Activated naive CD4-positive, alpha-beta T cell treated with anti-CD3 and anti-CD28 coated beads, Interleukin-2, amount 50 U/mL, for 16 hours (primary cell): ENCODE measurements at regions not wholly inside any gene's neighbourhood (a gene's known extent, or its start where the extent isn't known, plus 50 kb on each side); places are given as distances from the start of the nearest gene placed in this dataset.

ENCODE experiments used
- DNase-seq: peaks from one replicate; pipeline ENCODE4 v3.0.0-alpha.2; 2020

GRCh38 chr10:36612436-36612835 lies 513.0 kb upstream of the ANKRD30A start:
- DNase-seq: no peak

- DNase-seq: no peak
Observed at GRCh38 chr10:36608866-36609265, 516.5 kb upstream of the ANKRD30A start.

- no peak for DNase-seq
Observed at GRCh38 chr10:36608251-36608650, 517.1 kb upstream of the ANKRD30A start.

GRCh38 chr10:36606234-36606839 lies 519.1 kb upstream of the ANKRD30A start:
- no peak for DNase-seq

- no peak for DNase-seq
Observed at GRCh38 chr10:36604316-36604715, 521.1 kb upstream of the ANKRD30A start.

GRCh38 chr10:36603688-36604087 lies 521.7 kb upstream of the ANKRD30A start:
- no peak for DNase-seq

GRCh38 chr10:36602374-36602773 lies 523.0 kb upstream of the ANKRD30A start:
- DNase-seq: no peak

GRCh38 chr10:36597756-36598320 lies 527.6 kb upstream of the ANKRD30A start:
- no peak for DNase-seq

GRCh38 chr10:36592964-36593363 lies 532.4 kb upstream of the ANKRD30A start:
- no peak for DNase-seq

- DNase-seq: no peak
Observed at GRCh38 chr10:36591436-36591835, 534.0 kb upstream of the ANKRD30A start.

- no peak for DNase-seq
Observed at GRCh38 chr10:36583690-36584089, 541.7 kb upstream of the ANKRD30A start.

- no peak for DNase-seq
Observed at GRCh38 chr10:36581237-36581636, 544.2 kb upstream of the ANKRD30A start.

- no peak for DNase-seq
Observed at GRCh38 chr10:36578306-36578705, 547.1 kb upstream of the ANKRD30A start.

GRCh38 chr10:36577126-36577525 lies 548.3 kb upstream of the ANKRD30A start:
- no peak for DNase-seq

GRCh38 chr10:36574207-36574606 lies 551.2 kb upstream of the ANKRD30A start:
- no peak for DNase-seq

GRCh38 chr10:36573246-36573645 lies 552.2 kb upstream of the ANKRD30A start:
- no peak for DNase-seq

- DNase-seq: no peak
Observed at GRCh38 chr10:36564433-36564832, 561.0 kb upstream of the ANKRD30A start.

- no peak for DNase-seq
Observed at GRCh38 chr10:36559412-36560400, 565.7 kb upstream of the ANKRD30A start.

- DNase-seq: no peak
Observed at GRCh38 chr10:36556468-36556867, 568.9 kb upstream of the ANKRD30A start.

GRCh38 chr10:36555036-36555435 lies 570.4 kb upstream of the ANKRD30A start:
- DNase-seq: no peak

GRCh38 chr10:36547965-36548364 lies 577.4 kb upstream of the ANKRD30A start:
- no peak for DNase-seq

- no peak for DNase-seq
Observed at GRCh38 chr10:36542493-36542892, 582.9 kb upstream of the ANKRD30A start.

- DNase-seq: no peak
Observed at GRCh38 chr10:36540611-36541010, 584.8 kb upstream of the ANKRD30A start.
